Activated CD8-positive, alpha-beta T cell treated with anti-CD3 and anti-CD28 coated beads for 36 hours (primary cell): ENCODE measurements at regions not wholly inside any gene's neighbourhood (a gene's known extent, or its start where the extent isn't known, plus 50 kb on each side); places are given as distances from the start of the nearest gene placed in this dataset.
"Not testable (repeated sequence)": the region's sequence is repeated elsewhere in the genome, so short reads cannot be mapped to it uniquely, and the experiment has no call there.

Source experiments
- ATAC-seq: fragments of 200-7000 bp; cut with Tn5 transposase; one replicate; pipeline ENCODE4 v1.10.0; 2021; ENCODE audit warnings: mild to moderate bottlenecking, moderate library complexity
- CTCF ChIA-PET: fragments of 350-600 bp; sonication (Branson Sonifier 250); formaldehyde crosslinking; loops from one replicate; lab custom pipeline; 2021; ENCODE audit warnings: antibody characterized with exemption; lab: Charles Lee
- POLR2A ChIA-PET: fragments of 350-600 bp; sonication (Branson Sonifier 250); formaldehyde crosslinking; loops from one replicate; lab custom pipeline; 2021; ENCODE audit warnings: antibody characterized with exemption; lab: Charles Lee
- DNase-seq: peaks from one replicate; pipeline ENCODE4 v3.0.0-alpha.2; 2020
- H3K27ac Mint-ChIP-seq: one replicate; pipeline ENCODE4 v1.8.0; 2021; ENCODE audit warnings: mild to moderate bottlenecking, mixed read lengths
- H3K27me3 Mint-ChIP-seq: one replicate; pipeline ENCODE4 v1.8.0; 2021; ENCODE audit warnings: mixed read lengths
- H3K36me3 Mint-ChIP-seq: one replicate; pipeline ENCODE4 v1.8.0; 2021; ENCODE audit warnings: low read depth, mixed read lengths
- H3K4me1 Mint-ChIP-seq: one replicate; pipeline ENCODE4 v1.8.0; 2021; ENCODE audit warnings: low read depth, mixed read lengths
- H3K4me3 Mint-ChIP-seq: one replicate; pipeline ENCODE4 v1.8.0; 2021; ENCODE audit warnings: mild to moderate bottlenecking, moderate library complexity, mixed read lengths
- H3K9me3 Mint-ChIP-seq: one replicate; pipeline ENCODE4 v1.8.0; 2021; ENCODE audit warnings: mixed read lengths
- intact Hi-C: fragments of 100-400 bp; cut with micrococcal nuclease; formaldehyde crosslinking; loops from one replicate; pipeline ENCODE4 v1.10.0; 2022
- TF ChIP-seq, protein P1 (sequence below): fragments of 200-600 bp; IDR thresholded peaks from one replicate; pipeline ENCODE4 v1.8.0; 2022; ENCODE audit warnings: antibody characterized with exemption, mild to moderate bottlenecking

GRCh38 chr10:91745090-91745831 is 53.0 kb upstream of the TNKS2 start:
- CTCF ChIA-PET: no interaction called here

DNA sequence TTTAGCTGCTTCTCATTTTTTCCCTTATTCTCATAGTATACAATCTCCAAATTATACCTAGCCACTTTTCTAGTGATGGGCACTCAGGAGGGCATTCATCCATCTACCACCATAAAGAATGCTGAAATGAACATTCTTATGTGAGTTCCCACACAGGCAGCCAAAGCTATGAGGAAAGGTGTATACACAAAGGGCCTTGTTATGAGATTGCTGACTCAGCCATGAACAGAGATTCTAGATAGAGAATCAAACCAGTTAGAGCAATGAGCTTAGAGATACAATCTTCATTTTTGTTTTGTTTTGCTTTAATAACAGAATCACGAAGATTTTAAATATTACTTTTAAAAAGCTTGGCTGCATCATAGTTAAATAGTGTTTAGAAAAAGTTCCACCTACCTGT is 54.8 kb upstream of the TNKS2 start:
- no peak overlapping the region for H3K27ac Mint-ChIP-seq
- no peaks in the 10 kb centered on the region for H3K4me1 Mint-ChIP-seq
- CTCF ChIA-PET: interaction anchor here (0.5 to 0.9 kb wide), 3 partner anchors 12 to 165 kb away, joined by 3 read pairs; no protein-coding TSS in a partner anchor
- ATAC-seq (no peak), DNase-seq (no peak)
- TF ChIP-seq, protein P1, sequence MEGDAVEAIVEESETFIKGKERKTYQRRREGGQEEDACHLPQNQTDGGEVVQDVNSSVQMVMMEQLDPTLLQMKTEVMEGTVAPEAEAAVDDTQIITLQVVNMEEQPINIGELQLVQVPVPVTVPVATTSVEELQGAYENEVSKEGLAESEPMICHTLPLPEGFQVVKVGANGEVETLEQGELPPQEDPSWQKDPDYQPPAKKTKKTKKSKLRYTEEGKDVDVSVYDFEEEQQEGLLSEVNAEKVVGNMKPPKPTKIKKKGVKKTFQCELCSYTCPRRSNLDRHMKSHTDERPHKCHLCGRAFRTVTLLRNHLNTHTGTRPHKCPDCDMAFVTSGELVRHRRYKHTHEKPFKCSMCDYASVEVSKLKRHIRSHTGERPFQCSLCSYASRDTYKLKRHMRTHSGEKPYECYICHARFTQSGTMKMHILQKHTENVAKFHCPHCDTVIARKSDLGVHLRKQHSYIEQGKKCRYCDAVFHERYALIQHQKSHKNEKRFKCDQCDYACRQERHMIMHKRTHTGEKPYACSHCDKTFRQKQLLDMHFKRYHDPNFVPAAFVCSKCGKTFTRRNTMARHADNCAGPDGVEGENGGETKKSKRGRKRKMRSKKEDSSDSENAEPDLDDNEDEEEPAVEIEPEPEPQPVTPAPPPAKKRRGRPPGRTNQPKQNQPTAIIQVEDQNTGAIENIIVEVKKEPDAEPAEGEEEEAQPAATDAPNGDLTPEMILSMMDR: no peak
- no peaks in the 10 kb centered on the region for H3K9me3 Mint-ChIP-seq
- no peaks in the 10 kb centered on the region for H3K36me3 Mint-ChIP-seq
- H3K27me3 Mint-ChIP-seq: peaks cover 42% of the 10 kb centered on the region
- intact Hi-C loops: no loop called here
- no peak overlapping the region for H3K4me3 Mint-ChIP-seq
- POLR2A ChIA-PET: no interaction called here

More at GRCh38 chr10:91745090-91745831, 53.0 kb upstream of the TNKS2 start:
- POLR2A ChIA-PET: no interaction called here
- TF ChIP-seq, protein P1: no peak
- Mint-ChIP-seq H3K27ac (no peak overlapping the region), H3K9me3 (no peaks in the 10 kb centered on the region), H3K27me3 (peaks cover 33% of the 10 kb centered on the region), H3K4me3 (no peak overlapping the region), H3K4me1 (no peaks in the 10 kb centered on the region), H3K36me3 (no peaks in the 10 kb centered on the region)
- ATAC-seq (no peak), DNase-seq (no peak)
- intact Hi-C loops: no loop called here

DNA sequence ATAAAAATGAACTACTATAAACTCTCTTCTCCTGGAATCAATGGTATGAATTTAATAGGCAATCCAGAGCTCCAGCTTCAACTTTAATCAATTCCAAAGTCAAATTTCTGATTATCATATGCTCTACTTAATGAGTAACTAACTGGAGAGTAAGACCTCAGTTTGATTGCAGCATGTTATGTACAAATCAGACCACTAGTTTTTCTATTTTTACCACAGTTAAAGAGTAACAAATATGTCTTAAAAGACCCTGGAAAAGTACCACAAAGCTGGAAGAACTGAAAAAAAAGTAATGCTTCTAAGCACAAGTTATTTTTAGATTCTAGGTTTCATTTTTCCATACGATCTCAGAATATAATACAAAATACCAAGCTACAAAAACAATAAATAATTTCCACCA is 56.0 kb upstream of the TNKS2 start:
- TF ChIP-seq, protein P1: no peak

DNA sequence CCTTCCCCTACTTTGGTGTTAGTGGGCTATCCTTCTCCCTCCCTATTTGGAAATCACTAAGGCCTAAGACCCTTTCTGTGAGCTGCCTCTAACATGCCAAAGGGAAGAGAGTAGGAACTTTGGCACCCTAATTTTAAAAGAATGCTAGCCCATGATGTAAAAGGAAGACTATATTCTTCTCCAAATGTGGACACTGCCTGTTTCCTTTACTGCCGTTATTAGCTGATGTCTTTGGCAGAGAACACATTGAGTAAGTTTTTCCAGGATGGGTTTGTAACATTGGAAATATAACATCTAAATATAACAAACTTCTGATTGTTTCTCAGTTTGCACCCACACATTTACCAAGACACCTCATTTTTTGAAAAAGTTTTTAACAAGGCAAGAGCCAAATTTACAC is 56.9 kb upstream of the TNKS2 start:
- H3K27ac Mint-ChIP-seq: no peak overlapping the region
- TF ChIP-seq, protein P1: no peak
- H3K36me3 Mint-ChIP-seq: no peaks in the 10 kb centered on the region
- ChIA-PET POLR2A (no interaction called here), CTCF (no interaction called here)
- no peaks in the 10 kb centered on the region for H3K4me1 Mint-ChIP-seq
- no peak overlapping the region for H3K4me3 Mint-ChIP-seq
- intact Hi-C loops: no loop called here
- no peaks in the 10 kb centered on the region for H3K9me3 Mint-ChIP-seq
- DNase-seq: no peak
- H3K27me3 Mint-ChIP-seq: peaks cover 61% of the 10 kb centered on the region
- no peak for ATAC-seq

More for the DNA sequence above, 56.0 kb upstream of the TNKS2 start:
- Mint-ChIP-seq H3K27me3 (peaks cover 54% of the 10 kb centered on the region), H3K4me3 (no peak overlapping the region), H3K36me3 (no peaks in the 10 kb centered on the region), H3K9me3 (no peaks in the 10 kb centered on the region), H3K4me1 (no peaks in the 10 kb centered on the region), H3K27ac (no peak overlapping the region)
- ChIA-PET POLR2A (no interaction called here), CTCF (interaction anchor here (1.0 to 1.2 kb wide), 2 partner anchors 48 to 171 kb away, joined by 3 to 7 read pairs; no protein-coding TSS in a partner anchor)
- intact Hi-C loops: no loop called here
- ATAC-seq: no peak
- DNase-seq: no peak

DNA sequence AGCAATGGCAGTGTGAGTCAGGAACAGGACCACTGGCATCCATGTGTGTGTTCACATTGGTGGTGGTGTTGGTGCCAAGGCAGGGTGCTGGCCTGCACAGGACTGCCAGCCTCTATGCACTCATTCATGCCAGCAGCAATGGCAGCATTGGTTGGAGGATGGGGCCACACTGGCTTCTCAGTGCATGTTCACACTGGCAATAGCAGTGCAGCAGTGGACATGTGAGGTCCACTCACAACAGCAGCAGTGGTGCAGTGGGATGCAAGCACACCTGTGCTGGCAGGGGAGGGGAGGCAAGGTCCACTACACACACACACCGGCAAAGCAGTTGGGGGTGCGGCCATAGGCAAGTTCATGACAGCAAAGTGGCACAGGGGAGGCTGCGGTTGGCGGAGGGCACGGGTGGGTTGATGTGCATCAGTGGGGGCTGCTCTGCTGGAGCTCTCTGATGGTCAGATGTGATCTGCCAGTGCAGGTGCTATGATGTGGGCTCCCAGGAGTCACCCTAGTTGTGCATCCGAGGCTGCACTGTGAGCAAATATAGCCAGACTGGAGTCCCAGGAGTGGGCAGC is 57.8 kb upstream of the TNKS2 start:
- CTCF ChIA-PET: no interaction called here
- POLR2A ChIA-PET: no interaction called here
- intact Hi-C loops: no loop called here

GRCh38 chr10:91732265-91732664 is 66.0 kb upstream of the TNKS2 start:
- H3K4me1 Mint-ChIP-seq, H3K4me3 Mint-ChIP-seq, CTCF ChIA-PET, ATAC-seq, POLR2A ChIA-PET, intact Hi-C loops, H3K9me3 Mint-ChIP-seq, H3K36me3 Mint-ChIP-seq, H3K27ac Mint-ChIP-seq, DNase-seq: not testable (repeated sequence)
- peaks cover 17% of the 10 kb centered on the region for H3K27me3 Mint-ChIP-seq

More for the DNA sequence above, 57.8 kb upstream of the TNKS2 start:
- Mint-ChIP-seq H3K9me3 (no peaks in the 10 kb centered on the region), H3K36me3 (no peaks in the 10 kb centered on the region), H3K4me3 (no peak overlapping the region), H3K27me3 (peaks cover 58% of the 10 kb centered on the region), H3K27ac (no peak overlapping the region), H3K4me1 (no peaks in the 10 kb centered on the region)
- TF ChIP-seq, protein P1: no peak
- no peak for DNase-seq
- ATAC-seq: no peak

- ATAC-seq, intact Hi-C loops, H3K36me3 Mint-ChIP-seq, POLR2A ChIA-PET, H3K27ac Mint-ChIP-seq, H3K4me1 Mint-ChIP-seq, H3K27me3 Mint-ChIP-seq, DNase-seq, H3K9me3 Mint-ChIP-seq, H3K4me3 Mint-ChIP-seq, CTCF ChIA-PET: not testable (repeated sequence)
Observed at GRCh38 chr10:91729339-91729738, 68.9 kb upstream of the TNKS2 start.
